ENCODE measurements at regions not wholly inside any gene's neighbourhood (a gene's known extent, or its start where the extent isn't known, plus 50 kb on each side); places are given as distances from the start of the nearest gene placed in this dataset.

- DNase-seq (ENCODE audit: low spot score), result no peak
- TF ChIP-seq, protein P1, sequence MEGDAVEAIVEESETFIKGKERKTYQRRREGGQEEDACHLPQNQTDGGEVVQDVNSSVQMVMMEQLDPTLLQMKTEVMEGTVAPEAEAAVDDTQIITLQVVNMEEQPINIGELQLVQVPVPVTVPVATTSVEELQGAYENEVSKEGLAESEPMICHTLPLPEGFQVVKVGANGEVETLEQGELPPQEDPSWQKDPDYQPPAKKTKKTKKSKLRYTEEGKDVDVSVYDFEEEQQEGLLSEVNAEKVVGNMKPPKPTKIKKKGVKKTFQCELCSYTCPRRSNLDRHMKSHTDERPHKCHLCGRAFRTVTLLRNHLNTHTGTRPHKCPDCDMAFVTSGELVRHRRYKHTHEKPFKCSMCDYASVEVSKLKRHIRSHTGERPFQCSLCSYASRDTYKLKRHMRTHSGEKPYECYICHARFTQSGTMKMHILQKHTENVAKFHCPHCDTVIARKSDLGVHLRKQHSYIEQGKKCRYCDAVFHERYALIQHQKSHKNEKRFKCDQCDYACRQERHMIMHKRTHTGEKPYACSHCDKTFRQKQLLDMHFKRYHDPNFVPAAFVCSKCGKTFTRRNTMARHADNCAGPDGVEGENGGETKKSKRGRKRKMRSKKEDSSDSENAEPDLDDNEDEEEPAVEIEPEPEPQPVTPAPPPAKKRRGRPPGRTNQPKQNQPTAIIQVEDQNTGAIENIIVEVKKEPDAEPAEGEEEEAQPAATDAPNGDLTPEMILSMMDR (IDR thresholded peaks at IDR 0.05; ENCODE audit: extremely low read depth, missing control alignments), result no peak
Observed at GRCh38 chr10:21150166-21150565, 253.1 kb upstream of the NEBL start.

DNA sequence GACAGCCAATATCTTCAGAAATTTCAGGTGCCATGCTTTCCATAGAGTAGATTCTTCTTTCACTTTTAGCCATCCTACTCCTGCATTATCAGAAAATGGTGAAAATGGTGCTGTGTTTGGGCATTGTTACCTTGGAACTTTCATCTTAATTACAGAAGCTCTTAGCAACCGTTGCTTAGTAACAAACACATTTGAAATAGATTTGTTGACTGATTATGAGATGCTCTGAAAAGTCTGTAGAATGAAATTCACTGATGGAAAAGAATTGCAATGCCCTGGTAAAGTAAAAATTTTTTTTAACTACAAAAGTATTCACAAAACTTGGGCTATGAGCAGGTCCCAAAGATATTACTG lies 249.3 kb upstream of the NEBL start:
- DNase-seq (ENCODE audit: low spot score), result no peak
- TF ChIP-seq, protein P1 (IDR thresholded peaks at IDR 0.05; ENCODE audit: extremely low read depth, missing control alignments), result no peak

DNA sequence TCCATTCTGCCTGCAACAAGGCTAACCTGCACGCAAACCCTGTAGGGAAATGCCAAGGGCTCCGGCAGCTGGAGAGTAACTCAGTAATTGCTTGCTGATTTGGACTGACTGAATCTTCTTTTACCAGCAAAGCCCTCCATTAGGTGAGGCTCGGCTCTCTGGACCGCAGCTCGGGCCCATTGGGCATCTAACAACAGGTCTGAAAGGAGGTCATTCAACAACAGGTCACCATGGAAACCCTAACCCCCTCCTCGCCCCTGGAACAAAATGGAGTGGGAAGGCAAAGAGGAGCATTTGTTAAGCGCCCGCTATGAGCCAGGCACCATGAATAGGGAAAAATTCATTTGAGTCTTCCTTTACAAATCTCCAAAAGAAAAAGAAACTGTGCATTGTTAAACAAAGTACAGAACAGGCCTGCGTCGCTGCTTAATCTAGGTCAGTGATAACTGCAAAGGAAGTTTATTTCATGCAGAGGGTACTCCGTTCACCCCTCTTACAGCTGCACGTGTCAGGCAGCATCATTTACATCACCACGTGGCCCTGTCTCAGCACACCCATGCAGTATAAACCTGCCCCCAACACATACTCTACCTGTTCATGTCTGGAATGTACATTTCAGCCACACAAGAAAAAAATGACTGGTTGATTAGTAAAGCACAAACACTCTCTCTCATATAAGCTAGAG lies 248.8 kb upstream of the NEBL start:
- TF ChIP-seq, protein P1 (IDR thresholded peaks at IDR 0.05; ENCODE audit: extremely low read depth, missing control alignments), result no peak
- DNase-seq (ENCODE audit: low spot score), result no peak

- TF ChIP-seq, protein P1 (IDR thresholded peaks at IDR 0.05; ENCODE audit: extremely low read depth, missing control alignments), result no peak
- no peak for DNase-seq (ENCODE audit: low spot score)
Observed at GRCh38 chr10:21144047-21144446, 246.9 kb upstream of the NEBL start.

GRCh38 chr10:21141946-21142492 lies 244.9 kb upstream of the NEBL start:
- TF ChIP-seq, protein P1 (IDR thresholded peaks at IDR 0.05; ENCODE audit: extremely low read depth, missing control alignments), result no peak
- no peak for DNase-seq (ENCODE audit: low spot score)

GRCh38 chr10:21138769-21139340 lies 241.7 kb upstream of the NEBL start:
- DNase-seq (ENCODE audit: low spot score), result no peak
- TF ChIP-seq, protein P1 (IDR thresholded peaks at IDR 0.05; ENCODE audit: extremely low read depth, missing control alignments), result no peak

All from GM20000 (cell line).